Neural progenitor cell (in vitro differentiated cells): ENCODE measurements at regions not wholly inside any gene's neighbourhood (a gene's known extent, or its start where the extent isn't known, plus 50 kb on each side); places are given as distances from the start of the nearest gene placed in this dataset.

Experiments used
- DNase-seq: peaks from one replicate; pipeline ENCODE4 v3.0.0-alpha.2; 2016; ENCODE audit warnings: low spot score
- H2AFZ ChIP-seq: fragments of 200-600 bp; sonication (generic); replicated peaks from 2 replicates; pipeline ENCODE4 v1.6.1; 2016; ENCODE audit warnings: antibody characterized with exemption
- H3F3A ChIP-seq: fragments of 200-600 bp; sonication (generic); 2 replicates; pipeline ENCODE4 v1.6.1; 2016; ENCODE audit warnings: antibody characterized with exemption, low read depth
- H3K27ac ChIP-seq: fragments of 200-600 bp; sonication (generic); 2 replicates; pipeline ENCODE4 v1.5.1; 2016; ENCODE audit warnings: mild to moderate bottlenecking
- H3K27me3 ChIP-seq: fragments of 200-600 bp; sonication (generic); 2 replicates; pipeline ENCODE4 v1.6.1; 2016; ENCODE audit warnings: mild to moderate bottlenecking, moderate library complexity
- H3K36me3 ChIP-seq: fragments of 200-600 bp; sonication (generic); 2 replicates; pipeline ENCODE4 v1.5.1; 2016
- H3K4me1 ChIP-seq: fragments of 200-600 bp; sonication (generic); 2 replicates; pipeline ENCODE4 v1.6.1; 2016; ENCODE audit warnings: mixed run types
- H3K4me2 ChIP-seq: fragments of 200-600 bp; sonication (generic); 2 replicates; pipeline ENCODE4 v1.6.1; 2016
- H3K4me3 ChIP-seq: fragments of 200-600 bp; sonication (generic); 2 replicates; pipeline ENCODE4 v1.5.1; 2016
- H3K79me2 ChIP-seq: fragments of 200-600 bp; sonication (generic); 2 replicates; pipeline ENCODE4 v1.6.1; 2016; ENCODE audit warnings: low read depth
- H3K9ac ChIP-seq: fragments of 200-600 bp; sonication (generic); 2 replicates; pipeline ENCODE4 v1.6.1; 2016
- H3K9me3 ChIP-seq: fragments of 200-600 bp; sonication (generic); 2 replicates; pipeline ENCODE4 v1.5.1; 2016; ENCODE audit warnings: low read depth
- H4K20me1 ChIP-seq: fragments of 200-600 bp; sonication (generic); 2 replicates; pipeline ENCODE4 v1.6.1; 2016; ENCODE audit warnings: low read depth
- H3K27ac Mint-ChIP-seq: 3 replicates; pipeline ENCODE4 v1.8.0; 2021; ENCODE audit warnings: mixed read lengths
- H3K27me3 Mint-ChIP-seq: 2 replicates; pipeline ENCODE4 v1.8.0; 2022; ENCODE audit warnings: low read depth, mild to moderate bottlenecking, inconsistent platforms, moderate library complexity, mixed read lengths; ENCODE audit not compliant: insufficient read depth
- H3K36me3 Mint-ChIP-seq: 3 replicates; pipeline ENCODE4 v1.8.0; 2021; ENCODE audit warnings: mixed read lengths
- H3K4me1 Mint-ChIP-seq: 3 replicates; pipeline ENCODE4 v1.8.0; 2021; ENCODE audit warnings: mixed read lengths
- H3K4me3 Mint-ChIP-seq: 3 replicates; pipeline ENCODE4 v1.8.0; 2021; ENCODE audit warnings: mild to moderate bottlenecking, moderate library complexity, mixed read lengths
- H3K9me3 Mint-ChIP-seq: 3 replicates; pipeline ENCODE4 v1.8.0; 2020; ENCODE audit warnings: mixed read lengths
- EZH2 ChIP-seq: fragments of 200-600 bp; sonication (generic); IDR thresholded peaks from 2 replicates; pipeline ENCODE4 v1.6.1; 2017; ENCODE audit warnings: antibody characterized with exemption, mild to moderate bottlenecking, moderate library complexity
- EZH2phosphoT487 ChIP-seq: fragments of 200-600 bp; sonication (generic); IDR thresholded peaks from 2 replicates; pipeline ENCODE4 v1.6.1; 2017; ENCODE audit warnings: antibody characterized with exemption
- TF ChIP-seq, protein P1 (sequence below): fragments of 200-600 bp; sonication (generic); IDR thresholded peaks from 2 replicates; pipeline ENCODE4 v1.5.1; 2017; ENCODE audit warnings: antibody characterized with exemption, mild to moderate bottlenecking

DNA sequence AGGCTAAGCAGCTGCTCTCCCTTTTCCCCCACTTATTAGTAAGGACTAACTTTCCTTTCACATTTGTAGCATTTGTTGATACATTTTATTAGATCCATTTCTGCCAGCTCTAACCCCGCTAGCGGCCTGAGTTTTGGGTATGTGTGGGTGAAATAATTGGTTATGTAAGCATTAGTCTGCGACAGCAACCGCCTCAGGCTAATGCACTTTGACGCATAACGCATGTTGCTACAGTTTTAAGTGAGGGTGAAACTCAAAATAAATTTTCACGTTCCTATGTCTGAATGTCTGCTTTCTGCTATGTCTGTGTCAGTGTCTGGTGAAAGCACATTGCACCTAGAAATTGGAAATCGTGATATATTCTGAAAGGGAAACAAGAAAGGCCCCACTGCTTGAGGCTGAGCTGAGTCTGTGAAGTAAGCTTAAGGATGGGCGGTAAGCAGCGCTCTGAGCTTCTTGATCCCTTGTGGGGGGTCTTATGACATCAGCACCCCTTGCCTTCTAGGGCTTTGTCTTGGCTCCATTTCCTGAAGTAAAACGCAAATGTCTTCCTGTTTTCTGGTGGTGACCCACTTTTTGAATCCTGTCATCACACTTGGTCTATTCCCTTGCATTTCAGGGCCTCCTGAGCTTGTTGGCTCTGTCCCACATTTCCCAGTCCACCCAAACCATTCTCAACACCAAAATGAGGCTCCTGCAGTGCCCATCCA lies 648.3 kb upstream of the ARGLU1 start:
- no peaks in the 10 kb centered on the region for H3K9me3 ChIP-seq
- no peaks in the 10 kb centered on the region for H3K36me3 ChIP-seq
- H3K27ac ChIP-seq = no peak overlapping the region
- peaks cover 12% of the 10 kb centered on the region for H3K4me1 ChIP-seq
- no peaks in the 10 kb centered on the region for H4K20me1 ChIP-seq
- H3K27me3 ChIP-seq = no peaks in the 10 kb centered on the region
- no peak overlapping the region for H3K9ac ChIP-seq
- H3K27ac Mint-ChIP-seq = no peak overlapping the region
- TF ChIP-seq, protein P1, sequence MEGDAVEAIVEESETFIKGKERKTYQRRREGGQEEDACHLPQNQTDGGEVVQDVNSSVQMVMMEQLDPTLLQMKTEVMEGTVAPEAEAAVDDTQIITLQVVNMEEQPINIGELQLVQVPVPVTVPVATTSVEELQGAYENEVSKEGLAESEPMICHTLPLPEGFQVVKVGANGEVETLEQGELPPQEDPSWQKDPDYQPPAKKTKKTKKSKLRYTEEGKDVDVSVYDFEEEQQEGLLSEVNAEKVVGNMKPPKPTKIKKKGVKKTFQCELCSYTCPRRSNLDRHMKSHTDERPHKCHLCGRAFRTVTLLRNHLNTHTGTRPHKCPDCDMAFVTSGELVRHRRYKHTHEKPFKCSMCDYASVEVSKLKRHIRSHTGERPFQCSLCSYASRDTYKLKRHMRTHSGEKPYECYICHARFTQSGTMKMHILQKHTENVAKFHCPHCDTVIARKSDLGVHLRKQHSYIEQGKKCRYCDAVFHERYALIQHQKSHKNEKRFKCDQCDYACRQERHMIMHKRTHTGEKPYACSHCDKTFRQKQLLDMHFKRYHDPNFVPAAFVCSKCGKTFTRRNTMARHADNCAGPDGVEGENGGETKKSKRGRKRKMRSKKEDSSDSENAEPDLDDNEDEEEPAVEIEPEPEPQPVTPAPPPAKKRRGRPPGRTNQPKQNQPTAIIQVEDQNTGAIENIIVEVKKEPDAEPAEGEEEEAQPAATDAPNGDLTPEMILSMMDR = no peak
- TF ChIP-seq EZH2phosphoT487 (no peak), EZH2 (no peak)
- no peak overlapping the region for H3K4me2 ChIP-seq
- H3K27me3 Mint-ChIP-seq = peaks cover 5% of the 10 kb centered on the region
- H3K4me3 ChIP-seq = no peak overlapping the region
- no peak overlapping the region for H2AFZ ChIP-seq
- peaks cover 14% of the 10 kb centered on the region for H3K4me1 Mint-ChIP-seq
- no peaks in the 10 kb centered on the region for H3K79me2 ChIP-seq
- peak; percentile 17 for DNase-seq
- H3F3A ChIP-seq = no peaks in the 10 kb centered on the region
- H3K4me3 Mint-ChIP-seq = no peak overlapping the region
- no peaks in the 10 kb centered on the region for H3K9me3 Mint-ChIP-seq
- no peaks in the 10 kb centered on the region for H3K36me3 Mint-ChIP-seq

DNA sequence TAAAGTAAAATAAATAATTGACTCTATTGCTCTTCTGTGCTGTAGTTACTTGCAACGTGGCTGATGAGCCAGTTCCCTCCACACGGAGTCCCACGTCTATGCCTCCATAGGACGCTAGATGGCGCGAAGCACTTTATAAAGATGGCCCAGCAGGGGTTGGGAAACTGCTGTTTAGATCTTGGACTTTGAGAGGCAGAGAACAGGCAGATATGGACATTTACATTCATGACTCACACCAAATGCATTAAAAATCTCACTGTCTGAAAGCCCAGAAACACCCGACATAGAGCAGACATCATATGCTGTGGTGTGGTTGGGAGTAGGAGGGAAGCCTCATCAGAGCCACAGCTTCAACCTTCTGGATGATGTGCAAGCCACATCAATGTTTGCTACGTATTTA lies 643.1 kb upstream of the ARGLU1 start:
- Mint-ChIP-seq H3K4me3 (no peak overlapping the region), H3K9me3 (no peaks in the 10 kb centered on the region), H3K27me3 (peaks cover 3% of the 10 kb centered on the region), H3K27ac (no peak overlapping the region), H3K4me1 (peaks cover 5% of the 10 kb centered on the region), H3K36me3 (no peaks in the 10 kb centered on the region)
- TF ChIP-seq, protein P1 = peak; percentile 97
- TF ChIP-seq EZH2phosphoT487 = no peak
- H3F3A ChIP-seq = no peaks in the 10 kb centered on the region
- no peak overlapping the region for H3K9ac ChIP-seq
- H3K27ac ChIP-seq = no peak overlapping the region
- no peaks in the 10 kb centered on the region for H4K20me1 ChIP-seq
- no peak overlapping the region for H3K4me2 ChIP-seq
- H3K79me2 ChIP-seq = no peaks in the 10 kb centered on the region
- peaks cover under 1% of the 10 kb centered on the region for H3K4me1 ChIP-seq
- DNase-seq = peak; percentile 89
- H2AFZ ChIP-seq = no peak overlapping the region
- no peaks in the 10 kb centered on the region for H3K9me3 ChIP-seq
- no peaks in the 10 kb centered on the region for H3K27me3 ChIP-seq
- H3K4me3 ChIP-seq = no peak overlapping the region
- H3K36me3 ChIP-seq = no peaks in the 10 kb centered on the region

DNA sequence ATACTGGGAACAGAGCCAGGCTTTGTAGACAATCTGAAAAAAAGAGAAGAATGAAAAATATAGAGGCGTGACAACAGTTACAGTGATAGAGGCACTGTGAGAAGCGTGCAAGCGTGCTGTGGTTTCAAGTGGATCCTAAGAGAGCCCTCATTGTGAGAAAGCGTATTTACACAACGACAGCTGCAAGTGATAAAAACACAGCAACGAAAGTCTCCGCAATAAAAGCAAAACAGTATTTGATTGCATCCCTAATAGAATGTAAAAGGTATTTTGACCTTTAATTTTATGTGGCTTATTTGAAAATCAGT lies 642.7 kb upstream of the ARGLU1 start:
- no peak overlapping the region for H3K27ac ChIP-seq

More for the DNA sequence above, 642.7 kb upstream of the ARGLU1 start:
- Mint-ChIP-seq H3K4me3 (no peak overlapping the region), H3K27ac (no peak overlapping the region), H3K4me1 (peaks cover 5% of the 10 kb centered on the region), H3K27me3 (peaks cover 3% of the 10 kb centered on the region), H3K36me3 (no peaks in the 10 kb centered on the region), H3K9me3 (no peaks in the 10 kb centered on the region)
- H3K79me2 ChIP-seq = no peaks in the 10 kb centered on the region
- no peak for DNase-seq
- H3K27me3 ChIP-seq = no peaks in the 10 kb centered on the region
- H3K4me1 ChIP-seq = no peaks in the 10 kb centered on the region
- no peak overlapping the region for H2AFZ ChIP-seq
- no peaks in the 10 kb centered on the region for H3K36me3 ChIP-seq
- H3K9me3 ChIP-seq = no peaks in the 10 kb centered on the region
- H3K4me2 ChIP-seq = no peak overlapping the region
- no peak for TF ChIP-seq EZH2phosphoT487
- TF ChIP-seq EZH2 = no peak
- TF ChIP-seq, protein P1 = no peak
- H3K9ac ChIP-seq = no peak overlapping the region
- H3K4me3 ChIP-seq = no peak overlapping the region
- no peaks in the 10 kb centered on the region for H3F3A ChIP-seq
- H4K20me1 ChIP-seq = no peaks in the 10 kb centered on the region
